HG03064 (cell line): ENCODE measurements at regions not wholly inside any gene's neighbourhood (a gene's known extent, or its start where the extent isn't known, plus 50 kb on each side); places are given as distances from the start of the nearest gene placed in this dataset.
"Not testable (repeated sequence)": the region's sequence is repeated elsewhere in the genome, so short reads cannot be mapped to it uniquely, and the experiment has no call there.

Experiments
- ATAC-seq: cut with Tn5 transposase; IDR thresholded peaks from one replicate; pipeline ENCODE4 v1.9.1; 2021; ENCODE audit warnings: low read depth; ENCODE audit not compliant: unreplicated experiment

GRCh38 chr13:107928762-107929161 is 286.6 kb downstream of the LIG4 start:
- no peak for ATAC-seq

- no peak for ATAC-seq
Measured at GRCh38 chr13:107927557-107927956, 287.8 kb downstream of the LIG4 start.

GRCh38 chr13:107926515-107926914 is 288.8 kb downstream of the LIG4 start:
- not testable (repeated sequence) for ATAC-seq

GRCh38 chr13:107916902-107917301 is 298.4 kb downstream of the LIG4 start:
- not testable (repeated sequence) for ATAC-seq

GRCh38 chr13:107912745-107913144 is 302.6 kb downstream of the LIG4 start:
- no peak for ATAC-seq

GRCh38 chr13:107907065-107907805 is 308.1 kb downstream of the LIG4 start:
- ATAC-seq: no peak

DNA sequence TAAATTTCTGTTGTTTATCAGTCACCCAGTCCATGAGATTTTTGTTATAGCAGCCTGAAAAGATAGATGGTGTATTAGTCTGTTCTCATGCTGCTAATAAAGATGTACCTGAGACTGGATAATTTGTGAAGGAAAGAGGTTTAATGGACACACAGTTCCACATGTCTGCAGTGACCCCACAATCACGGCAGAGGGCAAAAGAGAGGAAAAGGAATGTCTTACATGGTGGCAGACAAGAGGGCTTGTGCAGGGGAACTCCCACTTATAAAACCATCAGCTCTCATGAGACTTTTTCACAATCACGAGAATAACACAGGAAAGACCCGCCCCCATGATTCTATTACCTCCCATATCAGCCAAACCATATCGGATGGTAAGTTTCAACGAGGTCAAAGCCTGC is 309.2 kb downstream of the LIG4 start:
- no peak for ATAC-seq

GRCh38 chr13:107901996-107902562 is 313.3 kb downstream of the LIG4 start:
- no peak for ATAC-seq

- ATAC-seq: no peak
Measured at GRCh38 chr13:107901230-107901629, 314.1 kb downstream of the LIG4 start.

- ATAC-seq: no peak
Measured at GRCh38 chr13:107900775-107901174, 314.6 kb downstream of the LIG4 start.

GRCh38 chr13:107886118-107886517 is 329.2 kb downstream of the LIG4 start:
- no peak for ATAC-seq

DNA sequence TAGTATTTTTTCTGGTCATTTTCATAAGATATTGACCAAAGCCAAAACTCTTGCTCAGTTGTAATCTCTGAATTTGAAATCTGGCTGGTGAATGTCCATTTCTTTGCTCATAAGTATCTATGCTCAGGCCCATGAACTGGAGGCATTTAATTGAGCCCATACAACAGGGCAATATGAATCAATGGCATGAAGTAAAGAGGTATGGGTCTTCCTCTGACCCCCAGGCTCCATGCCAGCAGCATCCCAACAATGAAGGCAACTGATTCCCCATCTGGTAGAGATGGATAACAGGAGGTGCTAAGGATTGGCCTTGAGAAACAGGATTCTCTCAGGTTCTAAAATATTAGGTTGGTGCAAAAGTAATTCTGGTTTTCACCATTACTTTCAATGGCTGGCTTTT is 330.8 kb downstream of the LIG4 start:
- ATAC-seq: no peak

GRCh38 chr13:107883561-107884175 is 331.7 kb downstream of the LIG4 start:
- no peak for ATAC-seq

DNA sequence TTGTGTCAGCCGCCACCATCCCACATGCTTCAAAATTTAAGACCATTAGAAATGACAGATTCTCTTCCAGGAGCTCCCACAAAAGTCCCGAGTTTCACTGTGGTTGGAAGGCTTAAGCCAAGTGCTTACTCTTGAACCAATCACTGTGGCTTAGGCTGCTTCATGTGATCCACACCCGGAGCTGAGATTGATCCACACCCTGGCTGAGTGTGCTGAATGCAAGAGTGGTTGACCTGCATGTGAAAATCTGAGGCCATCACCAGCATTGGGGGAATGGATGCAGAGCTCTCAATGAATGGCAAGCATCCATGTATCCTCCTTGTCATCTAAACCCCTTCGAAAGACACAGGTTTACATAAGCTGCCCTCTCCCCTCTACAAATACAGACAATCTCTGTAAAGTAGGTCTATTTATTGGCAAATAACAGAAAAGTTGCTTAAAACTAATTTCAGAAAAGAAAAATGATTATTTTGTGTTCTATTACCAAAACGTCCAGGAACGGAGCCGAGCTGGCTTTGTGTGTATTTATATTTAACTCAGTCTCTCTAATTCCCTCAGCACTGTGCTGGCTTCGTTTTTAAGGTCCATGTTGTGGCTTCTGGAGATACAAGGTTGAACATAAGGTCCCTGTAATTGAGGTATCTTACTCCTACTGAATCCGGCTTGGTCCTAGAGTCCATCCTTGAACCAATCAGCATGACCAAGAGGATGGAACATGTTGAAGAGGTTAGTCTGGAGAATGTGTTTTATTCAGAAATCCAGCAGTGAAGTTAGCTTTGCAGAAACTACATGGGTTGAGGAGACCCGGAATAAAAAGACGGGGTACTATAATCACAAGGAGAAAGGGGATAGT is 332.4 kb downstream of the LIG4 start:
- no peak for ATAC-seq

DNA sequence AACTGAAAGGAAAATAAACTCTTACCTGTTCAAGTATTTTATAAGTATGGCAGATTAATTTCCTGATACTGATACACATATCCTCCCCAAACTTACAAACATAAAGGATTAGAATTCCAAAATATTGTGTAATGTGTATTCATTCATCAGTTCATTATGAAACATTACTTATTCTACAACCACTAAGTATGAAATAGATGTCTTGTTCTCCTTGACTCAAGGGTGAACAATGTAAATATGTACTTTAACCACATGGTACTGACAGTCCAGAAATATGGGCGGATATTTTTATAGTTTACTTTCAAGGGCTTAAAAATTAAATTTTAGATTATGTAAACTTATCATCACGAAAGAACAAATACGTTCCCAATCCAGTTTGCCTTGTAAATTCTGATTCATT is 334.0 kb downstream of the LIG4 start:
- no peak for ATAC-seq

- no peak for ATAC-seq
Measured at GRCh38 chr13:107874456-107874855, 340.9 kb downstream of the LIG4 start.

- ATAC-seq: no peak
Measured at GRCh38 chr13:107873926-107874325, 341.4 kb downstream of the LIG4 start.

DNA sequence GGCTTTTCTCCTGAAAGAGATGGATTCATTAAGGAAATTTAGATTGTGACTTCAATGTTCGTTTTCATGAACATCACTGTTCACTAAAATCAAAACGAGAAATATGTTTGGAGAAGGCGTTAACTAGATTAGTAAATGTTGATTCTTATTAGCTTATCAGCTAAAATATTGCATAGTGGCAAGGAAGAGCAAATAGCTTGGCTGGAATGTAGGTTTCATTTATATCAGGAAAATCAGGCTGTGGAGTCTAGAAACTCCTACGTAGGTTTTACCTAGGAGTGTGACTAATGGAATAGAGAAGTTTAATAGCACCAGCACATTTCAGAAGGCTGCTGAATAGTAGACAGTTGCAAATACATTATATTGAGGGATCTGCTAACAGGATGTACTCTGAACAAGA is 344.9 kb downstream of the LIG4 start:
- ATAC-seq: no peak

- no peak for ATAC-seq
Measured at GRCh38 chr13:107867701-107868661, 347.4 kb downstream of the LIG4 start.
